ENCODE measurements at regions not wholly inside any gene's neighbourhood (a gene's known extent, or its start where the extent isn't known, plus 50 kb on each side); places are given as distances from the start of the nearest gene placed in this dataset.

DNA sequence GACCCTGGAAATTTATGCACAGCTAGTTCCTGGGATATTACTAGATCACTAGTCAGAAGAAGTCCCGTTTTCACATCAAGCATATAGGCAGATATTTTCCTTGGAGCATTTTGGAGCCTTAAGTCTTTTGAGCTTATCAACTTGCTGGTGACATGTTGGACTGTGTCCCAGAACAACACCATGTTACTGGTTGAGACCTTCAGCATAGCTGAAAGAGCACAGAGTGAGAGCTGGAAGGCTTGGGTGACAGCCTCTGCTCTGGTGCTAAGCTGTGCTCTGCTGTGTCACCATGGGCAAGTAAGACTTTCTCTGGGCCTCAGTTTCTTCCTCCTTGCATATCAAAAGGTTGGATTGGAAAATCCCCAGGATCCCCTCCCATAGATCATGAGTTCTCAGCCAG, 116.6 kb upstream of the FRMPD4 start:
- H3K27me3 ChIP-seq, result no peaks in the 10 kb centered on the region
- TF ChIP-seq POLR2AphosphoS5 (IDR thresholded peaks at IDR 0.05) (no peak), EP300 (IDR thresholded peaks at IDR 0.05) (no peak), POLR2A (IDR thresholded peaks at IDR 0.05) (no peak)
- TF ChIP-seq, protein P1, sequence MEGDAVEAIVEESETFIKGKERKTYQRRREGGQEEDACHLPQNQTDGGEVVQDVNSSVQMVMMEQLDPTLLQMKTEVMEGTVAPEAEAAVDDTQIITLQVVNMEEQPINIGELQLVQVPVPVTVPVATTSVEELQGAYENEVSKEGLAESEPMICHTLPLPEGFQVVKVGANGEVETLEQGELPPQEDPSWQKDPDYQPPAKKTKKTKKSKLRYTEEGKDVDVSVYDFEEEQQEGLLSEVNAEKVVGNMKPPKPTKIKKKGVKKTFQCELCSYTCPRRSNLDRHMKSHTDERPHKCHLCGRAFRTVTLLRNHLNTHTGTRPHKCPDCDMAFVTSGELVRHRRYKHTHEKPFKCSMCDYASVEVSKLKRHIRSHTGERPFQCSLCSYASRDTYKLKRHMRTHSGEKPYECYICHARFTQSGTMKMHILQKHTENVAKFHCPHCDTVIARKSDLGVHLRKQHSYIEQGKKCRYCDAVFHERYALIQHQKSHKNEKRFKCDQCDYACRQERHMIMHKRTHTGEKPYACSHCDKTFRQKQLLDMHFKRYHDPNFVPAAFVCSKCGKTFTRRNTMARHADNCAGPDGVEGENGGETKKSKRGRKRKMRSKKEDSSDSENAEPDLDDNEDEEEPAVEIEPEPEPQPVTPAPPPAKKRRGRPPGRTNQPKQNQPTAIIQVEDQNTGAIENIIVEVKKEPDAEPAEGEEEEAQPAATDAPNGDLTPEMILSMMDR (IDR thresholded peaks at IDR 0.05), result no peak
- DNase-seq, result no peak
- no peaks in the 10 kb centered on the region for H3K9me3 ChIP-seq
- 58 to 60% methylated on average over 1 of the region's 1 CpG for WGBS, 2 donors
- H3K36me3 ChIP-seq, result no peaks in the 10 kb centered on the region
- H3K4me1 ChIP-seq, result no peaks in the 10 kb centered on the region
- no peak overlapping the region for H3K27ac ChIP-seq
- no peak for ATAC-seq (ENCODE audit: low FRiP score in 2 of 2)
- H3K4me3 ChIP-seq, result no peak overlapping the region

DNA sequence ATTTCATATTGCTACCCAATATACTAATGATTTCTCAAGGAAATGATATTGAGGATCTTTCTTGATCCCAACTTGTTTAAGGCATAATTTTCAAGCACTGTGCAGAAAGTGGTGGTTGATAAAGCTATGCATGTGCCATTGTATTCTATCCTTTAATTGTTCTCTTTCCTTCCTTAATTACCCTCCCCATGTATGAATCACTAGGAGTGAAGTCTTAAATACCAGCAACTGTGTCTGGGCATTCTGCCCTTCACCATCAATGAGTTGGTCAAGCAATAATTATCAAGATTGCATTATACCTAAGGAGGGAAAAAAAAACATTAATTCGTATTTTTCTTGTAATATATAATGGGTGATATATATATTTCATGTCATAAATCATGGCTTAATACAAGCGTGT, 111.8 kb upstream of the FRMPD4 start:
- no peaks in the 10 kb centered on the region for H3K9me3 ChIP-seq
- TF ChIP-seq POLR2A (IDR thresholded peaks at IDR 0.05) (no peak), POLR2AphosphoS5 (IDR thresholded peaks at IDR 0.05) (no peak), EP300 (IDR thresholded peaks at IDR 0.05) (no peak)
- TF ChIP-seq, protein P1 (IDR thresholded peaks at IDR 0.05), result no peak
- no peaks in the 10 kb centered on the region for H3K4me1 ChIP-seq
- ATAC-seq (ENCODE audit: low FRiP score in 2 of 2) (no peak), DNase-seq (no peak)
- H3K4me3 ChIP-seq, result no peak overlapping the region
- no peaks in the 10 kb centered on the region for H3K36me3 ChIP-seq
- H3K27me3 ChIP-seq, result no peaks in the 10 kb centered on the region
- 63 to 88% methylated on average over 2 of the region's 2 CpGs for WGBS, 2 donors
- no peak overlapping the region for H3K27ac ChIP-seq

DNA sequence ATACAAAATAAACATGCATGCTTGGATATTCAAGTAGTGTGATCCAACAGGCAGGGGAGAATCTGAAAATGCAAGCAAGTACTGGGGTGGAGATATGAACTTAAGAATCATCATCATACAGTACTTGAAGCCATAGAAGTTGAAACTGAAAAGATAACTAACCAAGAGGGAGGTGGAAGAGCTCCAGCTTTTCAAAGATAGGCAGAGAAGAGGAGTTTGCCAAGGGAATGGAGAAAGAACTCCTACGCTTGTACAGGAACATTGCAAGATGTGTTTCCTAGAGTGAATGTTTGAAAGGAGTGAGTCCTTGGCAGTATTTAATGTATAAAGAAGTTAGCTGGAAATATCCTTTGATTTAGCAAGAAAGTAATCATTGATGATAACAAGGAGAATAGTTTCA, 106.2 kb upstream of the FRMPD4 start:
- DNase-seq, result no peak
- Histone ChIP-seq H3K27me3 (no peaks in the 10 kb centered on the region), H3K4me3 (no peak overlapping the region), H3K9me3 (no peaks in the 10 kb centered on the region), H3K36me3 (no peaks in the 10 kb centered on the region), H3K27ac (no peak overlapping the region), H3K4me1 (no peaks in the 10 kb centered on the region)
- no peak for TF ChIP-seq POLR2AphosphoS5 (IDR thresholded peaks at IDR 0.05)
- no peak for ATAC-seq (ENCODE audit: low FRiP score in 2 of 2)
- WGBS, 2 donors, result 77 to 88% methylated on average over 1 of the region's 1 CpG

DNA sequence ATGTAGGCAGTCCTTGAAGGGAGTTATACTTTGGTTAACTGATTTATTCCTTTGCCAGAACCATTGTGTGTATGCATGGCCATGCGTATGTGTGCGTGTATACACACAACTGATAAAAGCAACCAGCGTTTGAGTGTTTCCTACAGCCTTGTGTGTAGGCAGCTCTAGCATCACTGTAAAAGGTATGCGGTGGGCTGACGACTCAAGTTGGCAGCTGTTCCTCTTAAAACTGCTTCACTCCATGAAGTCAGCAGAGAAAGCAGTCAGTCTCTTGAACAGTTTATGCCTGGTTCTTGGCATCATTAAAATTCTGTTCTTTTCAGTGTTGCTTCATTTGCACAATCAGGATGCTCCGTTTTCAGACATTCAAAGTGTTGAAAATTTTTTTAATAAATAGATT, 103.5 kb upstream of the FRMPD4 start:
- Histone ChIP-seq H3K36me3 (no peaks in the 10 kb centered on the region), H3K4me1 (no peaks in the 10 kb centered on the region), H3K4me3 (no peak overlapping the region), H3K27me3 (no peaks in the 10 kb centered on the region), H3K9me3 (no peaks in the 10 kb centered on the region), H3K27ac (no peak overlapping the region)
- TF ChIP-seq, protein P1 (IDR thresholded peaks at IDR 0.05), result no peak
- TF ChIP-seq POLR2AphosphoS5 (IDR thresholded peaks at IDR 0.05) (no peak), POLR2A (IDR thresholded peaks at IDR 0.05) (no peak), EP300 (IDR thresholded peaks at IDR 0.05) (no peak)
- WGBS, 2 donors, result 72 to 96% methylated on average over 4 to 6 of the region's 6 CpGs
- no peak for ATAC-seq (ENCODE audit: low FRiP score in 2 of 2)
- DNase-seq, result no peak

DNA sequence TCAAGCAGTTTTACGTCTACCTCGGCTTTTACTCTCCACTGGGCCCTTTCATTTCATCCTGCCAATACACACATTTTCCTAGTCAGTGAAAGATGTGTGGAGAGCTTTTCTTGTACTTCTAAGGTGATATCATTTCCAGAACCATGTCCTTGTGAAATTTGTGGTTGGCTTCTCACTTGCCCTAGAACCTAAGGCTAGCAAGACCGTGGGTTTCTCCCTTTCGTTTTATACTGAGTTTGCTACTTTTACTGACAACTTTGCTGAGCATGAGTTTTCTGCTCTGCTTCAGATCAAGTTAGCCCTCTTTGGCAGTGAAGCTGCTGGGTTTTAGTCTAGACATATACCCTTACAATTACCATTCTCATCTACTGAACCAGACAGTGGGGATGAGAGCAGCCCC, 95.7 kb upstream of the FRMPD4 start:
- Histone ChIP-seq H3K36me3 (no peaks in the 10 kb centered on the region), H3K27ac (no peak overlapping the region), H3K4me1 (no peaks in the 10 kb centered on the region), H3K4me3 (no peak overlapping the region), H3K9me3 (no peaks in the 10 kb centered on the region), H3K27me3 (no peaks in the 10 kb centered on the region)
- WGBS, 2 donors, result 69 to 91% methylated on average over 4 of the region's 4 CpGs
- DNase-seq, result no peak
- no peak for ATAC-seq (ENCODE audit: low FRiP score in 2 of 2)
- no peak for TF ChIP-seq EP300 (IDR thresholded peaks at IDR 0.05)
- no peak for TF ChIP-seq POLR2AphosphoS5 (IDR thresholded peaks at IDR 0.05)
- no peak for TF ChIP-seq POLR2A (IDR thresholded peaks at IDR 0.05)
- TF ChIP-seq, protein P1 (IDR thresholded peaks at IDR 0.05), result no peak

Data from upper lobe of left lung (tissue), 6 donors.